ENCODE measurements at regions not wholly inside any gene's neighbourhood (a gene's known extent, or its start where the extent isn't known, plus 50 kb on each side); places are given as distances from the start of the nearest gene placed in this dataset.

DNA sequence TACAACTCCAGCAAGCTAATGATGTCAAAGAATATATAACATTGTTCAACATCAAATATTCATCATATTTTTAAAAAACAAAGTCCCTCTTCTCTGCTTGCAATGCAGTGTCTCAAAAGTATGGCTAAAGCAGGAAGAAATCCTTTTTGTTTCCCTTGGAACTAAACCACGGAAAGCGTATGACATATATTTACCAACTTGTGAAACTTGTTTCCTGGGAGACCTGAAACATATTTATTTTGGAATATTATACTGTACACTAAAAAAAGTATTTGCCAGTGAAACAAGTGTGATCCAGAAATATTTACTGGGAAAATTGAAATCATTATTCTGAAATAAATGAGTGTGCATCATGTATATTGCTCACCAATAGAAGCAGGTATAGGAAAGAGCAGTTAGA lies 156.0 kb upstream of the ANKRD50 start:
- Histone ChIP-seq H3K36me3 (ENCODE audit: control insufficient read depth, insufficient read depth, low read length) (no peaks in the 10 kb centered on the region), H2AFZ (ENCODE audit: low read depth, low read length) (no peak overlapping the region), H3K27me3 (ENCODE audit: control insufficient read depth in 2 of 2, insufficient read depth in 2 of 2, low read length in 2 of 2) (no peaks in the 10 kb centered on the region), H3K4me1 (replicated peaks in 1 of 2; ENCODE audit: control insufficient read depth in 2 of 2, insufficient read depth in 2 of 2, low read length in 2 of 2) (no peaks in the 10 kb centered on the region), H3K9me3 (replicated peaks; ENCODE audit: control insufficient read depth, insufficient read depth, low read depth, low read length) (no peaks in the 10 kb centered on the region), H3K4me2 (ENCODE audit: insufficient read depth, low read length) (no peak overlapping the region), H3K27ac (ENCODE audit: extremely low read depth, low read depth, low read length) (no peak overlapping the region), H3K4me3 (no peak overlapping the region), H3K79me2 (ENCODE audit: control insufficient read depth, insufficient read depth, low read length) (no peaks in the 10 kb centered on the region), H3K9ac (ENCODE audit: insufficient read depth in 1 of 2, low read depth in 2 of 2, low read length in 2 of 2) (no peak overlapping the region), H4K20me1 (replicated peaks; ENCODE audit: control insufficient read depth, insufficient read depth, low read length) (no peaks in the 10 kb centered on the region), H3K9me1 (ENCODE audit: control insufficient read depth, insufficient read depth, low read length) (no peaks in the 10 kb centered on the region)
- 3% methylated on average over 2 of the region's 2 CpGs for WGBS (ENCODE audit: insufficient coverage, low coverage, missing lambda C conversion rate)
- POLR2A ChIA-PET: no interaction called here
- no peak for DNase-seq (ENCODE audit: extremely low read depth in 1 of 4, low spot score in 3 of 4)
- CTCF ChIA-PET (ENCODE audit: low intra/inter-chr PET ratio): no interaction called here
- FAIRE-seq: no peak
- intact Hi-C loops (cut with micrococcal nuclease): no loop called here
- ATAC-seq: no peak
- no TSS peak for BruUV-seq (replicated peaks)
- in situ Hi-C loops (cut with MboI): no loop called here
- no peak for TF ChIP-seq HMG20B (CRISPR knock-in tag; IDR thresholded peaks at IDR 0.05)
- no peak for TF ChIP-seq ILK (tag; IDR thresholded peaks at IDR 0.05; ENCODE audit: borderline replicate concordance, low read depth)
- TF ChIP-seq, protein P1, sequence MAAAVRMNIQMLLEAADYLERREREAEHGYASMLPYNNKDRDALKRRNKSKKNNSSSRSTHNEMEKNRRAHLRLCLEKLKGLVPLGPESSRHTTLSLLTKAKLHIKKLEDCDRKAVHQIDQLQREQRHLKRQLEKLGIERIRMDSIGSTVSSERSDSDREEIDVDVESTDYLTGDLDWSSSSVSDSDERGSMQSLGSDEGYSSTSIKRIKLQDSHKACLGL (CRISPR knock-in tag; IDR thresholded peaks at IDR 0.05; ENCODE audit: borderline replicate concordance, poor library complexity, severe bottlenecking): no peak
- no peak for TF ChIP-seq GTF2E2 (tag; IDR thresholded peaks at IDR 0.05)
- no peak for TF ChIP-seq ATF7 (IDR thresholded peaks at IDR 0.05)
- no peak for TF ChIP-seq KLF10 (CRISPR knock-in tag; IDR thresholded peaks at IDR 0.05)
- TF ChIP-seq GABPB2 (CRISPR knock-in tag; conservative IDR thresholded peaks at IDR 0.05): no peak
- TF ChIP-seq CHCHD3 (CRISPR knock-in tag; IDR thresholded peaks at IDR 0.05): no peak
- no peak for TF ChIP-seq HDAC6 (IDR thresholded peaks at IDR 0.05; ENCODE audit: low read depth, low read length)
- TF ChIP-seq RBM17 (IDR thresholded peaks at IDR 0.05; ENCODE audit: borderline replicate concordance, low read depth, low read length): no peak
- no peak for TF ChIP-seq ZBED1 (IDR thresholded peaks at IDR 0.05)
- no peak for TF ChIP-seq JUND (IDR thresholded peaks at IDR 0.05; ENCODE audit: borderline replicate concordance, low read depth, low read length)
- TF ChIP-seq JUND (tag; IDR thresholded peaks at IDR 0.05; ENCODE audit: borderline replicate concordance, low read depth, low read length): no peak
